ENCODE measurements at regions not wholly inside any gene's neighbourhood (a gene's known extent, or its start where the extent isn't known, plus 50 kb on each side); places are given as distances from the start of the nearest gene placed in this dataset.

DNA sequence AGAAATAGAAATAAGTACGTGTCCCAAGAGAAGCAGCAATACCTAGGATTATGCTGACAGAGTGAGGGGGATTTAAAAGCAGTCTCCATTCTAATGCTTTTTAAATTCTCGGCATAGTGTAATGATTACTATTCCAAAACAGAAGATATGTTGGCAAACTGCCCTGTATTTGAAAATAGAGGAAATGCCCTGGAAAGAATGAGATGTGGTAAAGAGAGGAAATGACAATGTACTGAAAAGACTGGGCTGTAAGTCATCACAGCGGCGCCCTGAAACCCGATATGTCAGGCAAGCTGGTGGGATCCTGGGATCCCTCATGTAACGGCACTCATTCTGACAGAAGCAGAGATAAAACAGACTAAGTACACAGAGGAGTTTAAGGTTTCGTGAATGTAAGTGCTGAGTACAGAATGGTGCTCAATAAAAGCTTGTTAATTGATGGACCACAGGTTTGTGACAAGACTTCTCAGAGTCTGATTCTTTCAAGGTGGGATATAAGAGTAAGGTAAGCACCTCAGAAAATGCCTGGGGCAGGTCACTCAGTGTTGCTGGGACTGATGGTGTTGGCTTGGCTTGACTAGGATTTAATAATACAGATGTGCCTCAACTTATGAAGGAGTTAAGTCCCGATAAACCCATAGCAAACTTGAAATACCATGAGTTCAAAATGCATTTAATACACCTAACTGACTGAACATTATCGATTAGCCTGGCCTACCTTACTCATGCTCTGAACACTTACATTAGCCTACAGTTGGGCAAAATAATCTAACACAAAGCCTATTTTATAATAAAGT is 91.4 kb downstream of the NFKBIZ start (continued):
- TF ChIP-seq, protein P1, sequence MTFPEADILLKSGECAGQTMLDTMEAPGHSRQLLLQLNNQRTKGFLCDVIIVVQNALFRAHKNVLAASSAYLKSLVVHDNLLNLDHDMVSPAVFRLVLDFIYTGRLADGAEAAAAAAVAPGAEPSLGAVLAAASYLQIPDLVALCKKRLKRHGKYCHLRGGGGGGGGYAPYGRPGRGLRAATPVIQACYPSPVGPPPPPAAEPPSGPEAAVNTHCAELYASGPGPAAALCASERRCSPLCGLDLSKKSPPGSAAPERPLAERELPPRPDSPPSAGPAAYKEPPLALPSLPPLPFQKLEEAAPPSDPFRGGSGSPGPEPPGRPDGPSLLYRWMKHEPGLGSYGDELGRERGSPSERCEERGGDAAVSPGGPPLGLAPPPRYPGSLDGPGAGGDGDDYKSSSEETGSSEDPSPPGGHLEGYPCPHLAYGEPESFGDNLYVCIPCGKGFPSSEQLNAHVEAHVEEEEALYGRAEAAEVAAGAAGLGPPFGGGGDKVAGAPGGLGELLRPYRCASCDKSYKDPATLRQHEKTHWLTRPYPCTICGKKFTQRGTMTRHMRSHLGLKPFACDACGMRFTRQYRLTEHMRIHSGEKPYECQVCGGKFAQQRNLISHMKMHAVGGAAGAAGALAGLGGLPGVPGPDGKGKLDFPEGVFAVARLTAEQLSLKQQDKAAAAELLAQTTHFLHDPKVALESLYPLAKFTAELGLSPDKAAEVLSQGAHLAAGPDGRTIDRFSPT (tag by site-specific recombination; IDR thresholded peaks at IDR 0.05) = 0 out of 2 replicates have a peak, but pooled peaks have one; percentile 28
- TF ChIP-seq, protein P2, sequence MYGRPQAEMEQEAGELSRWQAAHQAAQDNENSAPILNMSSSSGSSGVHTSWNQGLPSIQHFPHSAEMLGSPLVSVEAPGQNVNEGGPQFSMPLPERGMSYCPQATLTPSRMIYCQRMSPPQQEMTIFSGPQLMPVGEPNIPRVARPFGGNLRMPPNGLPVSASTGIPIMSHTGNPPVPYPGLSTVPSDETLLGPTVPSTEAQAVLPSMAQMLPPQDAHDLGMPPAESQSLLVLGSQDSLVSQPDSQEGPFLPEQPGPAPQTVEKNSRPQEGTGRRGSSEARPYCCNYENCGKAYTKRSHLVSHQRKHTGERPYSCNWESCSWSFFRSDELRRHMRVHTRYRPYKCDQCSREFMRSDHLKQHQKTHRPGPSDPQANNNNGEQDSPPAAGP (tag by site-specific recombination; IDR thresholded peaks at IDR 0.05) = no peak
- TF ChIP-seq, protein P3, sequence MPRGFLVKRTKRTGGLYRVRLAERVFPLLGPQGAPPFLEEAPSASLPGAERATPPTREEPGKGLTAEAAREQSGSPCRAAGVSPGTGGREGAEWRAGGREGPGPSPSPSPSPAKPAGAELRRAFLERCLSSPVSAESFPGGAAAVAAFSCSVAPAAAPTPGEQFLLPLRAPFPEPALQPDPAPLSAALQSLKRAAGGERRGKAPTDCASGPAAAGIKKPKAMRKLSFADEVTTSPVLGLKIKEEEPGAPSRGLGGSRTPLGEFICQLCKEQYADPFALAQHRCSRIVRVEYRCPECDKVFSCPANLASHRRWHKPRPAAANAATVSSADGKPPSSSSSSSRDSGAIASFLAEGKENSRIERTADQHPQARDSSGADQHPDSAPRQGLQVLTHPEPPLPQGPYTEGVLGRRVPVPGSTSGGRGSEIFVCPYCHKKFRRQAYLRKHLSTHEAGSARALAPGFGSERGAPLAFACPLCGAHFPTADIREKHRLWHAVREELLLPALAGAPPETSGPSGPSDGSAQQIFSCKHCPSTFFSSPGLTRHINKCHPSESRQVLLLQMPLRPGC (tag by site-specific recombination; IDR thresholded peaks at IDR 0.05) = 0 out of 2 replicates have a peak, but pooled peaks have one; percentile 55
- TF ChIP-seq, protein P4, sequence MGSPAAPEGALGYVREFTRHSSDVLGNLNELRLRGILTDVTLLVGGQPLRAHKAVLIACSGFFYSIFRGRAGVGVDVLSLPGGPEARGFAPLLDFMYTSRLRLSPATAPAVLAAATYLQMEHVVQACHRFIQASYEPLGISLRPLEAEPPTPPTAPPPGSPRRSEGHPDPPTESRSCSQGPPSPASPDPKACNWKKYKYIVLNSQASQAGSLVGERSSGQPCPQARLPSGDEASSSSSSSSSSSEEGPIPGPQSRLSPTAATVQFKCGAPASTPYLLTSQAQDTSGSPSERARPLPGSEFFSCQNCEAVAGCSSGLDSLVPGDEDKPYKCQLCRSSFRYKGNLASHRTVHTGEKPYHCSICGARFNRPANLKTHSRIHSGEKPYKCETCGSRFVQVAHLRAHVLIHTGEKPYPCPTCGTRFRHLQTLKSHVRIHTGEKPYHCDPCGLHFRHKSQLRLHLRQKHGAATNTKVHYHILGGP (tag by site-specific recombination; IDR thresholded peaks at IDR 0.05) = no peak
- no peak for TF ChIP-seq ZNF777 (tag by site-specific recombination; IDR thresholded peaks at IDR 0.05; ENCODE audit: borderline replicate concordance)
- TF ChIP-seq ZNF664 (tag by site-specific recombination; IDR thresholded peaks at IDR 0.05) = peak; percentile 43; the same call in 1 of the 2 replicates
- TF ChIP-seq, protein P5, sequence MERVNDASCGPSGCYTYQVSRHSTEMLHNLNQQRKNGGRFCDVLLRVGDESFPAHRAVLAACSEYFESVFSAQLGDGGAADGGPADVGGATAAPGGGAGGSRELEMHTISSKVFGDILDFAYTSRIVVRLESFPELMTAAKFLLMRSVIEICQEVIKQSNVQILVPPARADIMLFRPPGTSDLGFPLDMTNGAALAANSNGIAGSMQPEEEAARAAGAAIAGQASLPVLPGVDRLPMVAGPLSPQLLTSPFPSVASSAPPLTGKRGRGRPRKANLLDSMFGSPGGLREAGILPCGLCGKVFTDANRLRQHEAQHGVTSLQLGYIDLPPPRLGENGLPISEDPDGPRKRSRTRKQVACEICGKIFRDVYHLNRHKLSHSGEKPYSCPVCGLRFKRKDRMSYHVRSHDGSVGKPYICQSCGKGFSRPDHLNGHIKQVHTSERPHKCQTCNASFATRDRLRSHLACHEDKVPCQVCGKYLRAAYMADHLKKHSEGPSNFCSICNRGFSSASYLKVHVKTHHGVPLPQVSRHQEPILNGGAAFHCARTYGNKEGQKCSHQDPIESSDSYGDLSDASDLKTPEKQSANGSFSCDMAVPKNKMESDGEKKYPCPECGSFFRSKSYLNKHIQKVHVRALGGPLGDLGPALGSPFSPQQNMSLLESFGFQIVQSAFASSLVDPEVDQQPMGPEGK (tag by site-specific recombination; IDR thresholded peaks at IDR 0.05) = no peak
- no peak for TF ChIP-seq ZNF560 (tag by site-specific recombination; IDR thresholded peaks at IDR 0.05; ENCODE audit: borderline replicate concordance)
- TF ChIP-seq ZBTB17 (tag by site-specific recombination; IDR thresholded peaks at IDR 0.05) = peak; percentile 70
- TF ChIP-seq SP2 (tag by site-specific recombination; IDR thresholded peaks at IDR 0.05) = no peak
- no peak for TF ChIP-seq ZNF48 (tag by site-specific recombination; IDR thresholded peaks at IDR 0.05)
- TF ChIP-seq, protein P6, sequence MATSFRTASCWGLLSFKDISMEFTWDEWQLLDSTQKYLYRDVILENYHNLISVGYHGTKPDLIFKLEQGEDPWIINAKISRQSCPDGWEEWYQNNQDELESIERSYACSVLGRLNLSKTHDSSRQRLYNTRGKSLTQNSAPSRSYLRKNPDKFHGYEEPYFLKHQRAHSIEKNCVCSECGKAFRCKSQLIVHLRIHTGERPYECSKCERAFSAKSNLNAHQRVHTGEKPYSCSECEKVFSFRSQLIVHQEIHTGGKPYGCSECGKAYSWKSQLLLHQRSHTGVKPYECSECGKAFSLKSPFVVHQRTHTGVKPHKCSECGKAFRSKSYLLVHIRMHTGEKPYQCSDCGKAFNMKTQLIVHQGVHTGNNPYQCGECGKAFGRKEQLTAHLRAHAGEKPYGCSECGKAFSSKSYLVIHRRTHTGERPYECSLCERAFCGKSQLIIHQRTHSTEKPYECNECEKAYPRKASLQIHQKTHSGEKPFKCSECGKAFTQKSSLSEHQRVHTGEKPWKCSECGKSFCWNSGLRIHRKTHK (tag by site-specific recombination; IDR thresholded peaks at IDR 0.05) = no peak
- no peak for TF ChIP-seq KLF7 (tag by site-specific recombination; IDR thresholded peaks at IDR 0.05; ENCODE audit: borderline replicate concordance)
- TF ChIP-seq WT1 (tag by site-specific recombination; IDR thresholded peaks at IDR 0.05) = 0 out of 2 replicates have a peak, but pooled peaks have one; percentile 31
- TF ChIP-seq, protein P7, sequence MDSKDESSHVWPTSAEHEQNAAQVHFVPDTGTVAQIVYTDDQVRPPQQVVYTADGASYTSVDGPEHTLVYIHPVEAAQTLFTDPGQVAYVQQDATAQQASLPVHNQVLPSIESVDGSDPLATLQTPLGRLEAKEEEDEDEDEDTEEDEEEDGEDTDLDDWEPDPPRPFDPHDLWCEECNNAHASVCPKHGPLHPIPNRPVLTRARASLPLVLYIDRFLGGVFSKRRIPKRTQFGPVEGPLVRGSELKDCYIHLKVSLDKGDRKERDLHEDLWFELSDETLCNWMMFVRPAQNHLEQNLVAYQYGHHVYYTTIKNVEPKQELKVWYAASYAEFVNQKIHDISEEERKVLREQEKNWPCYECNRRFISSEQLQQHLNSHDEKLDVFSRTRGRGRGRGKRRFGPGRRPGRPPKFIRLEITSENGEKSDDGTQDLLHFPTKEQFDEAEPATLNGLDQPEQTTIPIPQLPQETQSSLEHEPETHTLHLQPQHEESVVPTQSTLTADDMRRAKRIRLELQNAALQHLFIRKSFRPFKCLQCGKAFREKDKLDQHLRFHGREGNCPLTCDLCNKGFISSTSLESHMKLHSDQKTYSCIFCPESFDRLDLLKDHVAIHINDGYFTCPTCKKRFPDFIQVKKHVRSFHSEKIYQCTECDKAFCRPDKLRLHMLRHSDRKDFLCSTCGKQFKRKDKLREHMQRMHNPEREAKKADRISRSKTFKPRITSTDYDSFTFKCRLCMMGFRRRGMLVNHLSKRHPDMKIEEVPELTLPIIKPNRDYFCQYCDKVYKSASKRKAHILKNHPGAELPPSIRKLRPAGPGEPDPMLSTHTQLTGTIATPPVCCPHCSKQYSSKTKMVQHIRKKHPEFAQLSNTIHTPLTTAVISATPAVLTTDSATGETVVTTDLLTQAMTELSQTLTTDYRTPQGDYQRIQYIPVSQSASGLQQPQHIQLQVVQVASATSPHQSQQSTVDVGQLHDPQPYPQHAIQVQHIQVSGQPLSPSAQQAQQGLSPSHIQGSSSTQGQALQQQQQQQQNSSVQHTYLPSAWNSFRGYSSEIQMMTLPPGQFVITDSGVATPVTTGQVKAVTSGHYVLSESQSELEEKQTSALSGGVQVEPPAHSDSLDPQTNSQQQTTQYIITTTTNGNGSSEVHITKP (tag by site-specific recombination; IDR thresholded peaks at IDR 0.05) = 0 out of 2 replicates have a peak, but pooled peaks have one; percentile 31
- TF ChIP-seq HOXC10 (CRISPR knock-in tag; IDR thresholded peaks at IDR 0.05) = no peak
- 0 out of 2 replicates have a peak, but pooled peaks have one; percentile 4 for TF ChIP-seq GLI2 (tag by site-specific recombination; IDR thresholded peaks at IDR 0.05; ENCODE audit: borderline replicate concordance, low read depth)
- TF ChIP-seq FEZF1 (tag by site-specific recombination; IDR thresholded peaks at IDR 0.05) = peak; percentile 63
- no peak for TF ChIP-seq SETDB1 (IDR thresholded peaks at IDR 0.05; ENCODE audit: insufficient read length, low read length)
- TF ChIP-seq ZNF792 (tag by site-specific recombination; IDR thresholded peaks at IDR 0.05) = peak; percentile 94

Measured in HEK293 (cell line).